ENCODE measurements at regions not wholly inside any gene's neighbourhood (a gene's known extent, or its start where the extent isn't known, plus 50 kb on each side); places are given as distances from the start of the nearest gene placed in this dataset.
"Not testable (repeated sequence)": the region's sequence is repeated elsewhere in the genome, so short reads cannot be mapped to it uniquely, and the experiment has no call there.

GRCh38 chr3:153462545-153462944 is 300.5 kb downstream of the RAP2B start:
- Mint-ChIP-seq H3K27me3 (no peaks in the 10 kb centered on the region), H3K36me3 (ENCODE audit: insufficient read depth) (no peaks in the 10 kb centered on the region), H3K9me3 (no peaks in the 10 kb centered on the region), H3K27ac (no peak overlapping the region), H3K4me3 (peak overlapping the region in 1 of 2 donors; percentile 11), H3K4me1 (ENCODE audit: low read depth in 2 of 2) (peaks cover 9 to 10% of the 10 kb centered on the region in 2 donors)
- ATAC-seq (replicated peaks) = peak; percentile 76
- DNase-seq = no peak

GRCh38 chr3:153463895-153464294 is 301.9 kb downstream of the RAP2B start:
- DNase-seq = no peak

GRCh38 chr3:153469162-153469561 is 307.1 kb downstream of the RAP2B start:
- peaks cover 0 to 6% of the 10 kb centered on the region in 2 donors for H3K4me1 Mint-ChIP-seq (ENCODE audit: low read depth in 2 of 2)
- no peaks in the 10 kb centered on the region for H3K36me3 Mint-ChIP-seq (ENCODE audit: insufficient read depth)
- H3K27ac Mint-ChIP-seq = no peak overlapping the region
- no peak for ATAC-seq (replicated peaks)
- no peak overlapping the region for H3K4me3 Mint-ChIP-seq
- no peak for DNase-seq
- H3K27me3 Mint-ChIP-seq = no peaks in the 10 kb centered on the region
- H3K9me3 Mint-ChIP-seq = no peaks in the 10 kb centered on the region

More at GRCh38 chr3:153463895-153464294, 301.9 kb downstream of the RAP2B start:
- Mint-ChIP-seq H3K9me3 (no peaks in the 10 kb centered on the region), H3K4me1 (ENCODE audit: low read depth in 2 of 2) (peaks cover 9 to 10% of the 10 kb centered on the region in 2 donors), H3K27ac (no peak overlapping the region), H3K27me3 (no peaks in the 10 kb centered on the region), H3K36me3 (ENCODE audit: insufficient read depth) (no peaks in the 10 kb centered on the region), H3K4me3 (no peak overlapping the region)
- ATAC-seq (replicated peaks) = no peak

- Mint-ChIP-seq H3K36me3 (ENCODE audit: insufficient read depth) (peaks cover 2% of the 10 kb centered on the region), H3K4me3 (no peak overlapping the region), H3K4me1 (ENCODE audit: low read depth in 2 of 2) (peaks cover 6 to 9% of the 10 kb centered on the region in 2 donors), H3K27me3 (peaks cover 0 to 6% of the 10 kb centered on the region in 2 donors), H3K9me3 (no peaks in the 10 kb centered on the region), H3K27ac (no peak overlapping the region)
- DNase-seq (no peak), ATAC-seq (replicated peaks) (peak; percentile 31)
These were observed 322.8 kb downstream of the RAP2B start for GRCh38 chr3:153484842-153485241.

- no peak for ATAC-seq (replicated peaks)
These were observed 333.4 kb downstream of the RAP2B start for GRCh38 chr3:153495422-153495821.

GRCh38 chr3:153502682-153503081 is 340.7 kb downstream of the RAP2B start:
- Mint-ChIP-seq H3K27me3 (no peaks in the 10 kb centered on the region), H3K36me3 (ENCODE audit: insufficient read depth) (no peaks in the 10 kb centered on the region), H3K4me3 (no peak overlapping the region), H3K4me1 (ENCODE audit: low read depth in 2 of 2) (no peaks in the 10 kb centered on the region), H3K9me3 (no peaks in the 10 kb centered on the region), H3K27ac (no peak overlapping the region)
- DNase-seq (no peak), ATAC-seq (replicated peaks) (no peak)

More at GRCh38 chr3:153495422-153495821, 333.4 kb downstream of the RAP2B start:
- H3K27ac Mint-ChIP-seq = no peak overlapping the region
- H3K27me3 Mint-ChIP-seq = no peaks in the 10 kb centered on the region
- DNase-seq = no peak
- no peaks in the 10 kb centered on the region for H3K36me3 Mint-ChIP-seq (ENCODE audit: insufficient read depth)
- H3K4me3 Mint-ChIP-seq = no peak overlapping the region
- no peaks in the 10 kb centered on the region for H3K9me3 Mint-ChIP-seq
- peaks cover 0 to 4% of the 10 kb centered on the region in 2 donors for H3K4me1 Mint-ChIP-seq (ENCODE audit: low read depth in 2 of 2)

GRCh38 chr3:153503873-153504272 is 341.8 kb downstream of the RAP2B start:
- Mint-ChIP-seq H3K27me3 (no peaks in the 10 kb centered on the region), H3K4me3 (no peak overlapping the region), H3K27ac (no peak overlapping the region), H3K9me3 (no peaks in the 10 kb centered on the region), H3K36me3 (ENCODE audit: insufficient read depth) (no peaks in the 10 kb centered on the region), H3K4me1 (ENCODE audit: low read depth in 2 of 2) (no peaks in the 10 kb centered on the region)
- no peak for DNase-seq
- no peak for ATAC-seq (replicated peaks)

- ATAC-seq (replicated peaks); H3K27me3 Mint-ChIP-seq; H3K4me3 Mint-ChIP-seq; H3K27ac Mint-ChIP-seq; H3K4me1 Mint-ChIP-seq (ENCODE audit: low read depth in 2 of 2); DNase-seq; H3K9me3 Mint-ChIP-seq; H3K36me3 Mint-ChIP-seq (ENCODE audit: insufficient read depth): not testable (repeated sequence)
These were observed 344.2 kb downstream of the RAP2B start for GRCh38 chr3:153506205-153506604.

- DNase-seq; H3K4me1 Mint-ChIP-seq (ENCODE audit: low read depth in 2 of 2); H3K36me3 Mint-ChIP-seq (ENCODE audit: insufficient read depth); H3K9me3 Mint-ChIP-seq; H3K27me3 Mint-ChIP-seq; H3K27ac Mint-ChIP-seq; H3K4me3 Mint-ChIP-seq; ATAC-seq (replicated peaks): not testable (repeated sequence)
These were observed 344.7 kb downstream of the RAP2B start for GRCh38 chr3:153506686-153507085.

GRCh38 chr3:153513236-153513635 is 351.2 kb downstream of the RAP2B start:
- no peaks in the 10 kb centered on the region for H3K9me3 Mint-ChIP-seq

GRCh38 chr3:153528473-153528872 is 366.4 kb downstream of the RAP2B start:
- no peak overlapping the region for H3K27ac Mint-ChIP-seq
- H3K9me3 Mint-ChIP-seq = no peaks in the 10 kb centered on the region
- peaks cover 4% of the 10 kb centered on the region for H3K36me3 Mint-ChIP-seq (ENCODE audit: insufficient read depth)
- DNase-seq (no peak), ATAC-seq (replicated peaks) (no peak)
- H3K4me1 Mint-ChIP-seq (ENCODE audit: low read depth in 2 of 2) = no peaks in the 10 kb centered on the region
- no peak overlapping the region for H3K4me3 Mint-ChIP-seq
- peaks cover 18 to 31% of the 10 kb centered on the region in 2 donors for H3K27me3 Mint-ChIP-seq

More at GRCh38 chr3:153513236-153513635, 351.2 kb downstream of the RAP2B start:
- Mint-ChIP-seq H3K36me3 (ENCODE audit: insufficient read depth) (no peaks in the 10 kb centered on the region), H3K4me1 (ENCODE audit: low read depth in 2 of 2) (no peaks in the 10 kb centered on the region), H3K4me3 (no peak overlapping the region), H3K27me3 (no peaks in the 10 kb centered on the region), H3K27ac (no peak overlapping the region)
- ATAC-seq (replicated peaks) (peak; percentile 40), DNase-seq (no peak)

- Mint-ChIP-seq H3K4me3 (no peak overlapping the region), H3K4me1 (ENCODE audit: low read depth in 2 of 2) (no peaks in the 10 kb centered on the region), H3K27me3 (no peaks in the 10 kb centered on the region), H3K36me3 (ENCODE audit: insufficient read depth) (no peaks in the 10 kb centered on the region), H3K27ac (no peak overlapping the region), H3K9me3 (no peaks in the 10 kb centered on the region)
- no peak for DNase-seq
- ATAC-seq (replicated peaks) = no peak
These were observed 377.2 kb downstream of the RAP2B start for GRCh38 chr3:153539263-153539662.

- H3K36me3 Mint-ChIP-seq (ENCODE audit: insufficient read depth) = no peaks in the 10 kb centered on the region
- DNase-seq = no peak
- no peaks in the 10 kb centered on the region for H3K4me1 Mint-ChIP-seq (ENCODE audit: low read depth in 2 of 2)
- H3K9me3 Mint-ChIP-seq = no peaks in the 10 kb centered on the region
- H3K27ac Mint-ChIP-seq = no peak overlapping the region
- H3K4me3 Mint-ChIP-seq = no peak overlapping the region
- no peak for ATAC-seq (replicated peaks)
- H3K27me3 Mint-ChIP-seq = no peaks in the 10 kb centered on the region
These were observed 383.4 kb downstream of the RAP2B start for GRCh38 chr3:153545471-153545870.

- Mint-ChIP-seq H3K36me3 (ENCODE audit: insufficient read depth) (no peaks in the 10 kb centered on the region), H3K9me3 (no peaks in the 10 kb centered on the region), H3K4me3 (no peak overlapping the region), H3K27ac (no peak overlapping the region), H3K27me3 (no peaks in the 10 kb centered on the region), H3K4me1 (ENCODE audit: low read depth in 2 of 2) (peaks cover 0 to 3% of the 10 kb centered on the region in 2 donors)
- DNase-seq (no peak), ATAC-seq (replicated peaks) (no peak)
These were observed 385.9 kb downstream of the RAP2B start for GRCh38 chr3:153547970-153548369.

- not testable (repeated sequence) for H3K27me3 Mint-ChIP-seq; H3K9me3 Mint-ChIP-seq; H3K27ac Mint-ChIP-seq; H3K4me3 Mint-ChIP-seq; H3K36me3 Mint-ChIP-seq (ENCODE audit: insufficient read depth); H3K4me1 Mint-ChIP-seq (ENCODE audit: low read depth in 2 of 2); ATAC-seq (replicated peaks); DNase-seq
These were observed 387.7 kb downstream of the RAP2B start for GRCh38 chr3:153549686-153550085.

Data from effector memory CD8-positive, alpha-beta T cell (primary cell).